Gastrocnemius medialis (tissue), 4 donors: ENCODE measurements at regions not wholly inside any gene's neighbourhood (a gene's known extent, or its start where the extent isn't known, plus 50 kb on each side); places are given as distances from the start of the nearest gene placed in this dataset.

Source experiments
- CTCF ChIP-seq, 5 experiments: fragments of 450-650 bp in 3 of 5; fragments of 200-600 bp in 2 of 5; sonication (generic) in 2 of 5; IDR thresholded peaks in 4 of 5; conservative IDR thresholded peaks in 1 of 5; 1 replicate in 4 of 5; 2 replicates in 1 of 5; pipeline ENCODE4 v1.5.1; 2016 to 2019; ENCODE audit warnings: antibody characterized with exemption in 5 of 5, mild to moderate bottlenecking in 3 of 5, moderate library complexity in 3 of 5
- POLR2A ChIP-seq, 2 donors: fragments of 450-650 bp; IDR thresholded peaks; one replicate each; pipeline ENCODE4 v1.6.1; 2017; ENCODE audit warnings: antibody characterized with exemption in 2 of 2, mild to moderate bottlenecking in 2 of 2, moderate library complexity in 2 of 2

- TF ChIP-seq POLR2A (IDR thresholded peaks at IDR 0.05): no peak
- no peak for TF ChIP-seq CTCF (IDR thresholded peaks at IDR 0.05 in 4 of 5, conservative IDR thresholded peaks at IDR 0.05 in 1 of 5)
Observed at GRCh38 chr14:106694638-106695393, 1168.4 kb downstream of the TMEM121 start.
